C4-2B (cell line): ENCODE measurements at regions not wholly inside any gene's neighbourhood (a gene's known extent, or its start where the extent isn't known, plus 50 kb on each side); places are given as distances from the start of the nearest gene placed in this dataset.
"Not testable (repeated sequence)": the region's sequence is repeated elsewhere in the genome, so short reads cannot be mapped to it uniquely, and the experiment has no call there.

Experiments
- H3K27ac ChIP-seq: fragments of 450-650 bp; 2 replicates; pipeline ENCODE4 v1.5.1; 2017
- ZFX ChIP-seq: fragments of 450-650 bp; IDR thresholded peaks from 2 replicates; pipeline ENCODE4 v1.6.1; 2017
- TF ChIP-seq, protein P1 (sequence below): fragments of 450-650 bp; conservative IDR thresholded peaks from 2 replicates; pipeline ENCODE4 v1.5.1; 2017; ENCODE audit warnings: mild to moderate bottlenecking

- H3K27ac ChIP-seq, result no peak overlapping the region
- TF ChIP-seq, protein P1, sequence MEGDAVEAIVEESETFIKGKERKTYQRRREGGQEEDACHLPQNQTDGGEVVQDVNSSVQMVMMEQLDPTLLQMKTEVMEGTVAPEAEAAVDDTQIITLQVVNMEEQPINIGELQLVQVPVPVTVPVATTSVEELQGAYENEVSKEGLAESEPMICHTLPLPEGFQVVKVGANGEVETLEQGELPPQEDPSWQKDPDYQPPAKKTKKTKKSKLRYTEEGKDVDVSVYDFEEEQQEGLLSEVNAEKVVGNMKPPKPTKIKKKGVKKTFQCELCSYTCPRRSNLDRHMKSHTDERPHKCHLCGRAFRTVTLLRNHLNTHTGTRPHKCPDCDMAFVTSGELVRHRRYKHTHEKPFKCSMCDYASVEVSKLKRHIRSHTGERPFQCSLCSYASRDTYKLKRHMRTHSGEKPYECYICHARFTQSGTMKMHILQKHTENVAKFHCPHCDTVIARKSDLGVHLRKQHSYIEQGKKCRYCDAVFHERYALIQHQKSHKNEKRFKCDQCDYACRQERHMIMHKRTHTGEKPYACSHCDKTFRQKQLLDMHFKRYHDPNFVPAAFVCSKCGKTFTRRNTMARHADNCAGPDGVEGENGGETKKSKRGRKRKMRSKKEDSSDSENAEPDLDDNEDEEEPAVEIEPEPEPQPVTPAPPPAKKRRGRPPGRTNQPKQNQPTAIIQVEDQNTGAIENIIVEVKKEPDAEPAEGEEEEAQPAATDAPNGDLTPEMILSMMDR, result no peak
- no peak for TF ChIP-seq ZFX
These were observed 324.4 kb upstream of the EDIL3 start for GRCh38 chr5:84709075-84709474.

- TF ChIP-seq, protein P1, result no peak
- TF ChIP-seq ZFX, result no peak
- H3K27ac ChIP-seq, result no peak overlapping the region
These were observed 322.3 kb upstream of the EDIL3 start for GRCh38 chr5:84706678-84707641.

DNA sequence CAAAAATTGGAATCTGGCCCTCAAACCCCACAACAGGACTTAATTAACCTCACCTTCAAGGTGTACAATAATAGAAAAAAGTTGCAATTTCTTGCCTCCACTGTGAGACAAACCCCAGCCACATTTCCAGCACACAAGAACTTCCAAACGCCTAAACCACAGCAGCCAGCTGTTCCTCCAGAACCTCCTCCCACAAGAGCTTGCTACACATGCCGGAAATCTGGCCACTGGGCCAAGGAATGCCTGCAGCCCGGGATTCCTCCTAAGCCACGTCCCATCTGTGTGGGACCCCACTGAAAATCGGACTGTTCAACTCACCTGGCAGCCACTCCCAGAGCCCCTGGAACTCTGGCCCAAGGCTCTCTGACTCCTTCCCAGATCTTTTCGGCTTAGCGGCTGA, 315.9 kb upstream of the EDIL3 start:
- H3K27ac ChIP-seq, result not testable (repeated sequence)

- H3K27ac ChIP-seq, result no peak overlapping the region
- TF ChIP-seq ZFX, result no peak
- TF ChIP-seq, protein P1, result no peak
These were observed 312.0 kb upstream of the EDIL3 start for GRCh38 chr5:84696651-84697050.

DNA sequence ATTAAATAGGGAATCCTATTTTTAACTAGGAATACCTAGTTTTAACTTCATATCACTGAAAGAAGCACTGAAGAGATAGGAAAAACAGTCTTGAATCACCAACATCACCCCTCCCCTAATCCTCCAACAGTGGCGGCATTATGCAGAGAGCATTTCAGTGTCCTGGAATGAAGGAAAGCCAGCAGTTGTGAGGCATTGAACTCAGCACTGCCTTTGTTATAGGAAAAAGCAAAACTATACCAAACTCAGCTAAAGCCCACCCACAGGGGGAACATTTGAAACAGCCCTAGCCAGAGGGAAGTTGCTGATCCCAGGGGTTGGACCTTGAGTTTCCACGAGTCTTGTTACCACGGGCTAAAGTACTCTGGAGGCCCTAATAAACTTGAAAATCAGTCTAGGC, 310.6 kb upstream of the EDIL3 start:
- no peak overlapping the region for H3K27ac ChIP-seq
- TF ChIP-seq, protein P1, result no peak
- no peak for TF ChIP-seq ZFX

GRCh38 chr5:84693256-84693655, 308.6 kb upstream of the EDIL3 start:
- no peak overlapping the region for H3K27ac ChIP-seq
- TF ChIP-seq, protein P1, result no peak
- no peak for TF ChIP-seq ZFX

GRCh38 chr5:84688566-84688965, 303.9 kb upstream of the EDIL3 start:
- TF ChIP-seq, protein P1, result no peak
- no peak for TF ChIP-seq ZFX
- H3K27ac ChIP-seq, result no peak overlapping the region
